ENCODE measurements at regions not wholly inside any gene's neighbourhood (a gene's known extent, or its start where the extent isn't known, plus 50 kb on each side); places are given as distances from the start of the nearest gene placed in this dataset.

- H3K27ac Mint-ChIP-seq = no peak overlapping the region
- H3K4me2 ChIP-seq = no peak overlapping the region
- no peak overlapping the region for H3K27ac ChIP-seq
Observed at GRCh38 chrX:34877436-34877835, 65.2 kb upstream of the FAM47B start.

GRCh38 chrX:34879346-34879745 lies 63.2 kb upstream of the FAM47B start:
- Mint-ChIP-seq H3K27ac (no peak overlapping the region), H3K9me3 (no peaks in the 10 kb centered on the region), H3K4me3 (no peak overlapping the region), H3K36me3 (no peaks in the 10 kb centered on the region), H3K27me3 (ENCODE audit: insufficient read depth, low read depth) (no peaks in the 10 kb centered on the region), H3K4me1 (no peaks in the 10 kb centered on the region)
- no peak for DNase-seq (ENCODE audit: low spot score)
- Histone ChIP-seq H2AFZ (replicated peaks) (no peak overlapping the region), H3K4me1 (no peaks in the 10 kb centered on the region), H3F3A (ENCODE audit: low read depth) (no peaks in the 10 kb centered on the region), H3K27ac (no peak overlapping the region), H4K20me1 (ENCODE audit: low read depth) (no peaks in the 10 kb centered on the region), H3K4me3 (no peak overlapping the region), H3K27me3 (no peaks in the 10 kb centered on the region), H3K36me3 (no peaks in the 10 kb centered on the region), H3K4me2 (no peak overlapping the region), H3K9ac (no peak overlapping the region), H3K9me3 (ENCODE audit: low read depth) (no peaks in the 10 kb centered on the region), H3K79me2 (ENCODE audit: low read depth) (no peaks in the 10 kb centered on the region)
- no peak for TF ChIP-seq EZH2phosphoT487 (IDR thresholded peaks at IDR 0.05)

More at GRCh38 chrX:34877436-34877835, 65.2 kb upstream of the FAM47B start:
- no peak for DNase-seq (ENCODE audit: low spot score)
- no peak overlapping the region for H3K4me3 Mint-ChIP-seq
- Histone ChIP-seq H3K79me2 (ENCODE audit: low read depth) (no peaks in the 10 kb centered on the region), H3K4me3 (no peak overlapping the region), H3F3A (ENCODE audit: low read depth) (no peaks in the 10 kb centered on the region), H3K9me3 (ENCODE audit: low read depth) (no peaks in the 10 kb centered on the region), H3K4me1 (peaks cover 8% of the 10 kb centered on the region), H3K9ac (no peak overlapping the region), H4K20me1 (ENCODE audit: low read depth) (no peaks in the 10 kb centered on the region), H3K27me3 (no peaks in the 10 kb centered on the region), H3K36me3 (no peaks in the 10 kb centered on the region), H2AFZ (replicated peaks) (no peak overlapping the region)
- TF ChIP-seq CTCF (IDR thresholded peaks at IDR 0.05) (no peak), EZH2 (IDR thresholded peaks at IDR 0.05) (no peak), EZH2phosphoT487 (IDR thresholded peaks at IDR 0.05) (no peak)
- no peaks in the 10 kb centered on the region for H3K9me3 Mint-ChIP-seq
- no peaks in the 10 kb centered on the region for H3K27me3 Mint-ChIP-seq (ENCODE audit: insufficient read depth, low read depth)
- H3K4me1 Mint-ChIP-seq = peaks cover 2% of the 10 kb centered on the region
- no peaks in the 10 kb centered on the region for H3K36me3 Mint-ChIP-seq

- Histone ChIP-seq H3K4me3 (no peak overlapping the region), H3K9ac (no peak overlapping the region), H3K27me3 (no peaks in the 10 kb centered on the region), H3K36me3 (no peaks in the 10 kb centered on the region), H3K4me1 (no peaks in the 10 kb centered on the region), H3F3A (ENCODE audit: low read depth) (no peaks in the 10 kb centered on the region), H2AFZ (replicated peaks) (no peak overlapping the region), H3K4me2 (no peak overlapping the region), H3K79me2 (ENCODE audit: low read depth) (no peaks in the 10 kb centered on the region), H3K27ac (no peak overlapping the region), H4K20me1 (ENCODE audit: low read depth) (no peaks in the 10 kb centered on the region), H3K9me3 (ENCODE audit: low read depth) (no peaks in the 10 kb centered on the region)
- no peak for DNase-seq (ENCODE audit: low spot score)
- TF ChIP-seq CTCF (IDR thresholded peaks at IDR 0.05) (no peak), EZH2phosphoT487 (IDR thresholded peaks at IDR 0.05) (no peak), EZH2 (IDR thresholded peaks at IDR 0.05) (no peak)
- peaks cover 3% of the 10 kb centered on the region for H3K4me1 Mint-ChIP-seq
- no peaks in the 10 kb centered on the region for H3K27me3 Mint-ChIP-seq (ENCODE audit: insufficient read depth, low read depth)
- no peaks in the 10 kb centered on the region for H3K9me3 Mint-ChIP-seq
- H3K36me3 Mint-ChIP-seq = no peaks in the 10 kb centered on the region
- no peak overlapping the region for H3K27ac Mint-ChIP-seq
- H3K4me3 Mint-ChIP-seq = no peak overlapping the region
Observed at GRCh38 chrX:34879886-34880285, 62.7 kb upstream of the FAM47B start.

- Mint-ChIP-seq H3K27me3 (ENCODE audit: insufficient read depth, low read depth) (no peaks in the 10 kb centered on the region), H3K4me3 (no peak overlapping the region), H3K27ac (no peak overlapping the region), H3K4me1 (peaks cover 5% of the 10 kb centered on the region), H3K36me3 (no peaks in the 10 kb centered on the region), H3K9me3 (no peaks in the 10 kb centered on the region)
- DNase-seq (ENCODE audit: low spot score) = no peak
- Histone ChIP-seq H3F3A (ENCODE audit: low read depth) (no peaks in the 10 kb centered on the region), H3K4me2 (no peak overlapping the region), H3K9ac (no peak overlapping the region), H3K27ac (no peak overlapping the region), H3K4me3 (no peak overlapping the region), H2AFZ (replicated peaks) (no peak overlapping the region), H3K4me1 (no peaks in the 10 kb centered on the region), H3K9me3 (ENCODE audit: low read depth) (no peaks in the 10 kb centered on the region), H3K36me3 (no peaks in the 10 kb centered on the region), H3K79me2 (ENCODE audit: low read depth) (no peaks in the 10 kb centered on the region), H4K20me1 (ENCODE audit: low read depth) (no peaks in the 10 kb centered on the region), H3K27me3 (no peaks in the 10 kb centered on the region)
- TF ChIP-seq EZH2phosphoT487 (IDR thresholded peaks at IDR 0.05) (no peak), EZH2 (IDR thresholded peaks at IDR 0.05) (no peak), CTCF (IDR thresholded peaks at IDR 0.05) (no peak)
Observed at GRCh38 chrX:34880656-34881055, 61.9 kb upstream of the FAM47B start.

Data from neural progenitor cell (in vitro differentiated cells).